ENCODE measurements at regions not wholly inside any gene's neighbourhood (a gene's known extent, or its start where the extent isn't known, plus 50 kb on each side); places are given as distances from the start of the nearest gene placed in this dataset.

GRCh38 chr11:122311216-122311755 lies 195.3 kb upstream of the BLID start:
- no peak for DNase-seq

GRCh38 chr11:122310766-122311165 lies 194.8 kb upstream of the BLID start:
- no peak for DNase-seq

DNA sequence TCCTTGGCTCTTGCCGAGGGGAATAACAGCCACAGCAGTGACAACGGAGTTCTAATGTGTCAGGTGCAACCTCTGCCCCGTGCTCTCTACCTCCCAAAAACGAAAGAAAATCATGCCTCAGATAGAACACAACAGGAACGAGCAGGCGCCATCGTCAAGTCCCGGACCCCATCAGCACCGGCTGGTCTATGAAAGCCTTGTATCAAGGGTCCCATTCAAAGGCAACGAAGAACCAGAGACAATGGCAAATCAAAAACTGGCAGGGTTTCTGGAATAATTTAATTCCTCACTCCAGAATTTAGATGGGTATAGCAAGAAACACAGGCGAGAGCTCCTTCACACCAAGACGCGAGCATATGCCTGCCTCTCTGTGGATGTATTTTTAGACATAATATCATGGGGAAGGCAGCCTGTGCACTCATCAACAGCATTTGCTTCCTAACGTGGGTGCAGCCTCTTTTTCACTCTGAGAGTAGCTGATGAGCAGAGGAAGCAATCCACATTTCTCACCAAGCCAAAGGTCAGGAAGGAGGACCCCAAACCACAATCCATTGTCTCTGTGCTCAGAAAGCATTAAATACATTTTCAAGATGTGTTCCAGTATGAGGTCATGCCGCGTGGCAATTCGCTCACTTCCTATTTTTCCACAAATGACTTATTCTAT lies 193.4 kb upstream of the BLID start:
- no peak for DNase-seq

DNA sequence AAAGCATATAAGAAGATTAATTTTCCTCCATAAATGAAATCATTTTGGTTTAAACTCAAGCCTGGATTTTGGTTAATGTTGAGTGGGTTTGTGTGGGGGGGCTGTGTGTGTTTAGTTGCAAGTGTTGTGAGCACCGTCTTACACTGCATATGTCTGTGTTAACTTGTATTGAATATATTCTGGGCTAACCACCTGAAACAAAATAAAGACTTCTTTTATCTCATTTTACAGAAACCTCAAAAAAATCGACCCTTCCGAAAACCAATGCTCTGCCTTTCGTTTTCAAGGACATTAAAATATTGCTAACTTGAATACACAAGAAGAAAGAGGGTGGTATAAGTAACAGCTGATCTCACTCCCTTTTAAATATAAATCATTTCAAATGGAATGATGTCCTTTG lies 192.2 kb upstream of the BLID start:
- DNase-seq = no peak

DNA sequence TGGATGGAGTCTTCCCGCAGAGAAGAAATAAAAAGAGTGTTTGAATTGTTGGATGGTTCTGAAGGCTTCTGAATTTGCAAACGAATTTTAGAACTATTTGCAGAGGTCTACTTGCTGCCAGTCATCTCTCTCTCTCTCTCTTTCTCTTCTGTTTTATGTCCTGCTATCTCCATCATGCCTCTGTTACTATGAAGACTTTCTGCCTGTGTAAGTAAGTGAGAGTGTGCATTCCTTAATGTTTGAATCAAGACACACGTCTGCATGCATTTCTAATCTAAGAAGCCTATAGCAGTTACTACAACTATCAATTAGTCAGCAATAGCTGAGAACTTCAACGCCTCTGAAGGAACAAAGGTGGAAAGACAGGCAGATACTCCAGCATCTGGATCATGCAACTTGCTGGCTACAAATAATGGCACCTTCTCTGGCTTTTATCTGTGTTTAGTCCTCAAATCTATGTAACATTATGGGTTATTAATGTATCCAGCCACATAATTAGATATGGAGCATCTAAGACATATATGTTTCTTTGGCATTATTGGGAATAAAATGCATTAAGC lies 191.5 kb upstream of the BLID start:
- DNase-seq = no peak

DNA sequence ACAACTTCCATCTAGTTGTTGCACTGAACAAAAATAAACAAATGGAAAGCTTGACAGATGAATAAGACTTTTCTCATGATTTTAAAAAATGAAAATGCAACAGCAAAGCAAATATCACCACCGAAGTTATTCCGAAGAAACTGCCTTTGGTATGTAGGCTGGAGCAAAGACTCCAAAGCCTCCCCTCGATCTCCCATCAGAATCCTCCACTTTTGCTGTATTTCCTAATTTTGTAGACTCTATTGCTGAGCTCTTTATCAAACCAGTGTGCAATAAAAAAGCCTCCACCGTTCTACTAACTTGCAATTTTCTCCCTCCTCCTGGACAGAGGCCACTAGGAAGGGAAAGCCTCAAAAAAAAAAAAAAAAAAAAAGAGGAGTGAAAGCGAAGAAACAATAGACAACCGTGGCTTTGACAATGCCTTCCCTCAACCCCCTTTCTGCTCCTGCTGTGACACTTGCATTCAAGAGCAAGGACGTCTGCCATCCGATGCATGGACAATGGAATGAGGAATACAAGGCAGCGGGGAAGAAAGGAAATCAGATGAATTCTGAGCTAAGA lies 190.9 kb upstream of the BLID start:
- DNase-seq = no peak

GRCh38 chr11:122305426-122306320 lies 189.7 kb upstream of the BLID start:
- DNase-seq = no peak

GRCh38 chr11:122304973-122305372 lies 189.0 kb upstream of the BLID start:
- DNase-seq = no peak

- DNase-seq = no peak
Observed at GRCh38 chr11:122304306-122304705, 188.3 kb upstream of the BLID start.

DNA sequence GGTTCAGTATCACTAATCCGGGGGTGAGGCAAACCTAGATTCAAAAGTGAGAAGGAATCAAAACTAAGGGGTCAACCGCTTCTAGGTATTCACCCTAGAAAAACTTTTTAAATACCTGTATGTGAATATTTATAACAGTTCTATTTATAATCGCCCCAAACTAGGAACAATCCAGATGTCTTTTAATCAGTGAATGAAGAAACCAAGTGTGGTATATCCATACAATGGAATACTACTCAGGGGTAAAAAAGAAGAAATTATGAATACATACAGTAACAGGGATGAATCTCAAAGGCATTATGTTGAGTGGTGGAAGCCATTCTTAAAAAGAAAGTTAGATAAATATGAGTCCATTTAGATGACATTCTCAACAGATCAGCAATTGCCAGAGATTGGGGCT lies 178.0 kb upstream of the BLID start:
- no peak for DNase-seq

DNA sequence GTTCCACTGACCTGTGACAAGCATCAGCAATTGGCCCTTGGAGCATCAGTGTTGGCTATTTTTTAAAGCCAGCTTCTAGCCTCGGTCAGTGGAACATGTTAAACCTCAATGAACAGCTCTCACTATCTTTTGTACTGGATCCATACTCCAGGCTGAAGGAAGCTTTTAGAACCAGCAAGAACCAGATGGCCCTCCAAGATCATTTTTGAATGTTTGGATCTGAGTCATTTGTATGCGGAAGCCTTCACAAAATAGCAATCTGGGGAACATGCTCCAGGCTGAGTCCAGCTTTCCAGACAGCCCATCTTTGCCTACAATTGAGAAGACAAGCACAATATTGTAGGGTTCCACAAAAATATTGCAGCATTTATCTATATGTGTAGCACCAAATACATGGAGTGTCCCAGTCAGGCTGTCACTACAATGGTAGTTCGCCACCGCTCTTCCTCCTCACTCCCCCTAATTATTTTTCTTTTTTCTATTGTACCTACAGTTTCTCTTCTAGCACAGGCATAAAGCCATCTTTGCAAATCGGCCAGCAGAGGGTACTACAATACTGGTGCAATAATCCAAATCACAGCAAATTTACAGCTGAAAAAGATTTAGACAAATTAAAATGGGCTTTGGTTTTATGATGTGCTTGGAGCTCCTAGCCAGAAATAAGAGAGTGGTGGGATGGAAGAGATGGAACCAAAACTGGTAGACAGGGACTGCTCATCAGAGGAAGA lies 177.4 kb upstream of the BLID start:
- DNase-seq = no peak

GRCh38 chr11:122287401-122287800 lies 171.4 kb upstream of the BLID start:
- DNase-seq = no peak

- DNase-seq = no peak
Observed at GRCh38 chr11:122285070-122285988, 169.3 kb upstream of the BLID start.

DNA sequence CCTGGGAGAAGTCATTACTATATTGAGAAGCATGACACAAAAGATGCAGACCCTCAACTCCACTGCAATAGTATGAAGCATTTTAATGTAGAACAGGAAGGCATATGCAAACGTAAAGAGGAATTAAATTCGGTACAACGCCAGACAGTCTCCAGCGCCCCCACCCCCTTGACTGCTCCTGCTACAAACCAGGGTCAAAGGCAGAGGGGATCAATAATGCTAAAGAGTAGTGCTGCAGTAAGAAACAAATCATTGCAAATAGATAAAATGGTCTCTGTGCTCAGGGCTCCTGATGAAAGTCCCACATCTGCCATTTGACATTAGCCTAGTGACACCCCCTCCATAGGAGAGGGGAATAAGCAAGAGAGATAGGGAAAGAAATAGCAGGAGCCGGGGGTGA lies 164.9 kb upstream of the BLID start:
- no peak for DNase-seq

DNA sequence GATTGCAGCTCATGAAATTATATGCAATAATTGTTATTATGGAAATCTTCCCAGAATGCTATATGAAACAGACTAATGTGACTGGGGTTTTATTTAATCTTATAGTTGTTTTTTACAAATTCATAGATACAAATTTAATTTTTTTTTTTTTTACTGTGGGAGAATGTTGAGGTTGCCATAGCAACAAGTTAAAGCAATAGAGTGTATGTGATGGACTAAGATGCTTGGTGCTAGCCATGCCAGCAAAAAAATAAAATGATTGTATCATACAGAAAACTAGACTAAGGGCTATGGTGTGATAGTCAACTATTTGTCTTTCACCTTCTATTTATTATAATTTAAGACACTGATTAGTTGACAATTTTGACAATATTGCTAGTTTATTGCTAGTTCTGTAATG lies 163.2 kb upstream of the BLID start:
- no peak for DNase-seq

DNA sequence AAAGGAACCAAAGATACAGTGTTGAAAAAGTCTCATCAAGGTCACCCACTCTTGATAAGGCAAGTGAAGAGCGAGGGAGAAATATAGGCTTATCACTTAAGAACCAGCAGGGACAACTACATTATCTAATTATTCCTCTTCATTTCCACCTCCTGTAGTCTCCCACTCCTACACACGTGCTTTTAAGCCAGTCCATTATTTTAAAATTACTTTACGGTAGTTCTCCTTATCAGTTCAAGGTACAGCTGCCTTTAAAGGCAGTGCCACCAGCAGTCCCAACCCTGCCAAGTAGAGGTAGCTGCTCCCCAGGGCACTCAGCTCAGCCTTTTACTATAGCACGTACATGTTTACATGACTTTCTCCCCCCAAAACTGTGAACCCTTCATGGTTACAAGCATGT lies 161.5 kb upstream of the BLID start:
- no peak for DNase-seq

GRCh38 chr11:122276221-122276620 lies 160.2 kb upstream of the BLID start:
- DNase-seq = no peak

DNA sequence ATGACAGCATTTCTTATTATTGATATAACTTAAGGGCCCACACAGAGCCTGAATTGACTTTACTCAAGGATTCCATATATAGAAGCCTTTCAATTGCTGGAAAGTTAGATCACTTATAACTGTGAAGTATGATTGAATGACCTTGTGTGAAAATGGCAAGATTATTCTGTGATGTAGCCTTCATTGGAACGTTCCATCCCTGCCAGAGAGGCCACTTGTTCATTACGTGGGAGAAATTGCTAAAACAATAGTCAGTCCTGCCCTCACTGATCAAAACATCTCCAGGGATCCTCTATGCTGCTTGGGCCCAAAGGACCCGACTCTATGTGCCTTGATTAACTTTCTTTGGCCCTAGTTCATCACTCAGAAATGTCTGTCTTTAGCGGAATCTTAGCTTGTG lies 159.5 kb upstream of the BLID start:
- DNase-seq = no peak

DNA sequence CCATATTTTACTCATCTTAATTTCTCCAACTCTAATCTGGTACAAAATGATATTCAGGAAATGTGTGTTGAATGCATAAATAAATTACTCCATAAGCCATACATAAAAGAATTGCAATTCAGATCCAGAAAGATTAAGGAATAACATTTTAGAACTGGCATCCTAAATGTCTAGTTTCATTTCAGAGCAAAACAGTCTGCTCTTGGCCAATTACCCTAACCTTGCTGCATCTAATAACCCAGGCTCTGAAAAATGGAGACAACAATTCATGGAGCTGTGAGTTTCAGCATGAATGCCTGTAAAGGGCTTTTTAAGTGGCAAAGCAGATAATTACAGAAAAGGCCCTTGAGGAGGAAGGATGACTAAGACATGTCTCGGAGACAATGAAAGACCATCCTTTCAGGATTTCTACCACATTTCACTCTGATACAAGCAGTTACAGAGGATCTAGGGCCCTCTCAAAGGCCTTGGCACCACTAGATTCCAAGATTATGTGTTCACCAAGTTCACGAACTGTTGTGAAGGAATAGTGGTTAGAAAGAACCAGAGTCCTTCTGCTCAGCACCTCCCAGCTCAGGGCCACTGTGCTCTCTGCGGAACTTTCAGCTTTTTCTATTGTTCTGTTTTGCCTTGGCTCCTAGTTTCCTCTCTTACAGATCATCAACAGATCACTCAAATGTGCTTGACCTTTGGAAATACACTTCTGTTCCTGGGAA lies 157.6 kb upstream of the BLID start:
- no peak for DNase-seq

DNA sequence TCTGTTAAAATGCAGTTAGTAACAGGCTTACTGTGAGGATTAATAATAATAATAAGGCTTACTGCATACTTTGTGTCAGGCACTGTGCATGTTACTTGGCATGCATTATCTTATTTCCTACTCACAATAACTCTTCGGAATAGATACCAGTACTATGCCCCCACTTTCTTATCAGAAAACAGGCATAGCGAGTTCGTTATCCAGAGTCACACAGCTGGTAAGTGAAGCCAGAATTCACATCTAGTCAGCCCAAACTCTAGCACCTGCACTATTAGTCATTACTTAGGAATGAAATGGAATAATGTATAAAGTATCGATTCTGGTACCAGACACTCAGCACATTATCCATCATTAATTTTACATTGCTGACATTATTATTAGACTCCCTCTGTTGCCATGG lies 155.7 kb upstream of the BLID start:
- DNase-seq = no peak

DNA sequence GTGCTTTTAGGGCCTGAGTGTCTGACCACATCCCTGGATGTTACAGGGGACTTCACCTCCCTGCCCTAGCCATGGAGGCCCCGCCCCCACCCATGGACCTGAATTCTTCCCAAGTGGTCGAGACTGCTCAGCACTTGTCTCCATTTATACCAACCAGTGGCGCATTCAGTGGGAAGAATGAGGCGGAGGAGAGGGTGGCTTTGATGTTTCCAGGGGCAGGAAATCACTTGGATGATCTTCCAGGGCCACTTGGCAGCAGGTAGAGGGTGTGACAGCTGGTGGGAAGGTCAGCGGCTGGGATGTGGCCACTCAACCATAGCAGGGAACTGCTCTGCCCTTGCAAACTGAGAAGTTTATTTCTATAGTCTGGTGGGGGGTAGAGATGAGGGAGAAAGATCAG lies 155.1 kb upstream of the BLID start:
- no peak for DNase-seq

Data from stimulated activated CD4-positive, alpha-beta T cell treated with anti-CD3 and anti-CD28 coated beads, Interleukin-2, amount 100 ng/mL, for 24 hours (primary cell).